Glutamatergic neuron (in vitro differentiated cells): ENCODE measurements at regions not wholly inside any gene's neighbourhood (a gene's known extent, or its start where the extent isn't known, plus 50 kb on each side); places are given as distances from the start of the nearest gene placed in this dataset.

Source experiments
- DNase-seq: peaks from one replicate; pipeline ENCODE4 v3.0.0; 2022
- H3K27ac Mint-ChIP-seq: one replicate; pipeline ENCODE4 v1.8.0; 2020; ENCODE audit warnings: mild to moderate bottlenecking, mixed read lengths, inconsistent platforms; ENCODE audit not compliant: unreplicated experiment
- H3K27me3 Mint-ChIP-seq: one replicate; pipeline ENCODE4 v1.8.0; 2020; ENCODE audit warnings: mild to moderate bottlenecking, moderate library complexity, mixed read lengths, inconsistent platforms; ENCODE audit not compliant: unreplicated experiment
- H3K36me3 Mint-ChIP-seq: one replicate; pipeline ENCODE4 v1.8.0; 2020; ENCODE audit warnings: mild to moderate bottlenecking, mixed read lengths, inconsistent platforms; ENCODE audit not compliant: unreplicated experiment
- H3K4me1 Mint-ChIP-seq: one replicate; pipeline ENCODE4 v1.8.0; 2020; ENCODE audit warnings: mild to moderate bottlenecking, low read depth, mixed read lengths, inconsistent platforms; ENCODE audit not compliant: unreplicated experiment
- H3K4me3 Mint-ChIP-seq: one replicate; pipeline ENCODE4 v1.8.0; 2020; ENCODE audit warnings: mild to moderate bottlenecking, mixed read lengths, inconsistent platforms; ENCODE audit not compliant: unreplicated experiment
- H3K9me3 Mint-ChIP-seq: one replicate; pipeline ENCODE4 v1.8.0; 2020; ENCODE audit warnings: mild to moderate bottlenecking, moderate library complexity, mixed read lengths, inconsistent platforms; ENCODE audit not compliant: unreplicated experiment
- CTCF ChIP-seq: fragments of 200-600 bp; sonication (generic); IDR thresholded peaks from one replicate; pipeline ENCODE4 v1.5.0; 2021; ENCODE audit not compliant: partially characterized antibody, unreplicated experiment

GRCh38 chr9:86633945-86634344 is 279.7 kb upstream of the TUT7 start:
- Mint-ChIP-seq H3K27me3 (peaks cover 2% of the 10 kb centered on the region), H3K9me3 (no peaks in the 10 kb centered on the region), H3K27ac (no peak overlapping the region), H3K4me3 (no peak overlapping the region), H3K4me1 (peaks cover 1% of the 10 kb centered on the region), H3K36me3 (no peaks in the 10 kb centered on the region)
- TF ChIP-seq CTCF, result no peak
- DNase-seq, result no peak

- H3K4me1 Mint-ChIP-seq, result peaks cover under 1% of the 10 kb centered on the region
- no peaks in the 10 kb centered on the region for H3K9me3 Mint-ChIP-seq
Measured at GRCh38 chr9:86632537-86632936, 278.3 kb upstream of the TUT7 start.

DNA sequence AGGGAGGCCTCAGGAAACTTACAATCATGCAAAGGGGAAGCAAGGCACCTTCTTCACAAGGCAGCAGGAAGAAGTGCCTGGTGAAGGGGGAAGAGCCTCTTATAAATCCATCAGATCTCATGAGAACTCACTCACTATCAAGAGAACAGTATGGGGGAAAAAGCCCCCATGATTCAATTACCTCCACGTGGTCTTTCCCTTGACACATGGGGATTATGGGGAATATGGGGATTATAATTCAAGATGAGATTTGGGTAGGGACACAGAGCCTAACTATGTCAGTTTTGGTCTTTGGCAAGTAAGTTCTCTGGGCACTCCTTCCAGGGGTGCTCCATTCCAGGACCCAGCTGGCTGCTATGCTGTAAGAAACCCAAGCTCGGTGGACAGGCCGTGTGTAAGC is 275.3 kb upstream of the TUT7 start:
- no peaks in the 10 kb centered on the region for H3K36me3 Mint-ChIP-seq
- no peak overlapping the region for H3K4me3 Mint-ChIP-seq
- no peak overlapping the region for H3K27ac Mint-ChIP-seq
- no peak for TF ChIP-seq CTCF
- H3K27me3 Mint-ChIP-seq, result peaks cover 2% of the 10 kb centered on the region
- no peak for DNase-seq
- H3K9me3 Mint-ChIP-seq, result no peaks in the 10 kb centered on the region
- H3K4me1 Mint-ChIP-seq, result peaks cover under 1% of the 10 kb centered on the region

More at GRCh38 chr9:86632537-86632936, 278.3 kb upstream of the TUT7 start:
- H3K27ac Mint-ChIP-seq, result no peak overlapping the region
- no peak for DNase-seq
- H3K36me3 Mint-ChIP-seq, result no peaks in the 10 kb centered on the region
- peaks cover 2% of the 10 kb centered on the region for H3K27me3 Mint-ChIP-seq
- TF ChIP-seq CTCF, result no peak
- H3K4me3 Mint-ChIP-seq, result no peak overlapping the region

DNA sequence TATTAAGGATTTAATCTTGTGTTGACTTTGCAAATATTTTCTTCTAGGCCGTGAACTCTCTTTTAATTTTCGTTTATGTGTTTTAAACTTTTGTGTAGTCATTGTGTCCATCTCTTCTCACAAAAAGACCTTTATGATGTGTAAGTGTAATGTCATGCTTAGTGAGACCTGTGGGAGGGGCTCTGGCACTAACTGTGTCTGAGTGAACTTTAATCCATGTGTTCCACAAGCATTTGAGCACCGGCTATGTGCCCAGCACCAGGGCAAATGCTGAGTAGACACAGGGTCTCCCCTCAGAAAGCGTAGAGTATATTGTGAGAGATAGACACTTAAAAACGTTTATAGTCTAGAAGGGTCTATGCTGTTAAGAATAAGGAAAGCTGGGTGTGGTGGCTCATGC is 272.6 kb upstream of the TUT7 start:
- H3K4me1 Mint-ChIP-seq, result peaks cover 3% of the 10 kb centered on the region
- no peak for DNase-seq
- no peak overlapping the region for H3K27ac Mint-ChIP-seq
- no peaks in the 10 kb centered on the region for H3K9me3 Mint-ChIP-seq
- no peaks in the 10 kb centered on the region for H3K36me3 Mint-ChIP-seq
- H3K27me3 Mint-ChIP-seq, result peaks cover 2% of the 10 kb centered on the region
- no peak overlapping the region for H3K4me3 Mint-ChIP-seq
- TF ChIP-seq CTCF, result no peak

GRCh38 chr9:86624630-86625029 is 270.4 kb upstream of the TUT7 start:
- Mint-ChIP-seq H3K36me3 (no peaks in the 10 kb centered on the region), H3K27me3 (peaks cover 2% of the 10 kb centered on the region), H3K4me1 (peaks cover 3% of the 10 kb centered on the region), H3K4me3 (no peak overlapping the region), H3K27ac (no peak overlapping the region), H3K9me3 (no peaks in the 10 kb centered on the region)
- TF ChIP-seq CTCF, result no peak
- no peak for DNase-seq
